ENCODE measurements at regions not wholly inside any gene's neighbourhood (a gene's known extent, or its start where the extent isn't known, plus 50 kb on each side); places are given as distances from the start of the nearest gene placed in this dataset.

- Histone ChIP-seq H3K9me3 (no peaks in the 10 kb centered on the region), H3K4me3 (no peak overlapping the region), H3K27me3 (no peaks in the 10 kb centered on the region), H3K36me3 (no peaks in the 10 kb centered on the region), H3K27ac (no peak overlapping the region), H3K4me1 (ENCODE audit: insufficient read depth) (no peaks in the 10 kb centered on the region)
- no peak for DNase-seq
- 67 to 76% (median 76%) methylated on average over 4 of the region's 4 CpGs for WGBS, 3 donors
- intact Hi-C loops (cut with DNase I), result no loop called here
- TF ChIP-seq CTCF (IDR thresholded peaks at IDR 0.05) (no peak), POLR2A (IDR thresholded peaks at IDR 0.05) (no peak), EP300 (IDR thresholded peaks at IDR 0.05) (no peak)
These were observed 179.4 kb downstream of the ACTL7B start for GRCh38 chr9:108676355-108676754.

DNA sequence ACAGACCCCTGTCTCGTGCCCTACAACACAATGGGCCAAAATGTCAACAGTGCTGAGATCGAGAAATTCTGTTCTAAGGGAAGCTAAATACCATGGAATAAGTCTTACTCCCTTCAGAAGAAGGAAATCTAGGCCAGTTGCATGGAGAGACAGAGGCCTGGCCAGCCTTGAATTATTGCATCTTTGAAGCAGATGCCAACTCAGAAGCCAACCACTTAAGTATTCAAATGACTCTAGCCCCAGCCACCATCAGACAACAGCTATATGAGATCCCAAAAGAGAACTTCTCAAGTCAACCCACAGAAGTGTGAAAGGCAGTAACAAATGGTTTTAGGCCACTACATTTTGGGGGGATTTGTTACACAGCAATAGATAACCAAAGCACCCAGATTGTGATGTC lies 180.1 kb downstream of the ACTL7B start:
- Histone ChIP-seq H3K4me3 (no peak overlapping the region), H3K27ac (no peak overlapping the region), H3K9me3 (no peaks in the 10 kb centered on the region), H3K27me3 (no peaks in the 10 kb centered on the region), H3K36me3 (no peaks in the 10 kb centered on the region), H3K4me1 (ENCODE audit: insufficient read depth) (no peaks in the 10 kb centered on the region)
- intact Hi-C loops (cut with DNase I), result no loop called here
- TF ChIP-seq EP300 (IDR thresholded peaks at IDR 0.05), result no peak
- no peak for TF ChIP-seq CTCF (IDR thresholded peaks at IDR 0.05)
- no peak for TF ChIP-seq POLR2A (IDR thresholded peaks at IDR 0.05)
- DNase-seq, result no peak
- WGBS, 3 donors, result 77 to 84% (median 82%) methylated on average over 2 of the region's 2 CpGs

GRCh38 chr9:108674766-108675530 lies 180.8 kb downstream of the ACTL7B start:
- Histone ChIP-seq H3K9me3 (no peaks in the 10 kb centered on the region), H3K27ac (no peak overlapping the region), H3K4me1 (ENCODE audit: insufficient read depth) (no peaks in the 10 kb centered on the region), H3K4me3 (no peak overlapping the region), H3K36me3 (no peaks in the 10 kb centered on the region), H3K27me3 (no peaks in the 10 kb centered on the region)
- no peak for DNase-seq
- no peak for TF ChIP-seq POLR2A (IDR thresholded peaks at IDR 0.05)
- no peak for TF ChIP-seq CTCF (IDR thresholded peaks at IDR 0.05)
- TF ChIP-seq EP300 (IDR thresholded peaks at IDR 0.05), result no peak
- 83 to 85% (median 84%) methylated on average over 6 of the region's 6 CpGs for WGBS, 3 donors
- intact Hi-C loops (cut with DNase I), result no loop called here

DNA sequence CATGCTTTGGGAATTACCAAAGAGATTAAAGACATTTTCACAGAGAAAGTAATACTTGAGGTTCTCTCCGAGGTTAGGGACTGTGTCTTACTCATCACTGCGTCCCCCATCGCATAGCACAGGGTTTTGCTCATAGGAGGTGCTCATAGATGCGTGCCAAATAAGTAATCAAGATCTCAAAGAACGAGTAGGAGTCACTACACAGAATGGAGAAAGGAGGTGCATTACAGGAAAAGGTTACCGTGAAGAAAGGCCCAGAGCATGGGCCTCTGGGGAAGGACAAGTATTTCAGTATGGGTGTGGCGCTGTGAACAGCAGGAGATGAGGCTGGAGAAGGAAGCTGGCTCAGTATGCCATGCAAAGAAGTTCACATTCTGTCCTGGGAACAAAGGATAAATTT lies 182.4 kb downstream of the ACTL7B start:
- H3K27me3 ChIP-seq, result no peaks in the 10 kb centered on the region
- H3K4me3 ChIP-seq, result no peak overlapping the region
- DNase-seq, result no peak
- no peaks in the 10 kb centered on the region for H3K9me3 ChIP-seq
- 80 to 83% (median 81%) methylated on average over 7 of the region's 7 CpGs for WGBS, 3 donors
- no peak overlapping the region for H3K27ac ChIP-seq
- no peaks in the 10 kb centered on the region for H3K4me1 ChIP-seq (ENCODE audit: insufficient read depth)
- no peak for TF ChIP-seq POLR2A (IDR thresholded peaks at IDR 0.05)
- TF ChIP-seq EP300 (IDR thresholded peaks at IDR 0.05), result no peak
- no peak for TF ChIP-seq CTCF (IDR thresholded peaks at IDR 0.05)
- H3K36me3 ChIP-seq, result no peaks in the 10 kb centered on the region
- intact Hi-C loops (cut with DNase I), result no loop called here
